GM12864 (cell line): ENCODE measurements at regions not wholly inside any gene's neighbourhood (a gene's known extent, or its start where the extent isn't known, plus 50 kb on each side); places are given as distances from the start of the nearest gene placed in this dataset.

Experiments
- DNase-seq: peaks from one replicate; pipeline ENCODE4 v3.0.0-alpha.2; 2011; ENCODE audit warnings: low read depth
- H3K4me3 ChIP-seq: 2 replicates; pipeline ENCODE4 v1.5.1; 2011; ENCODE audit warnings: mild to moderate bottlenecking, low read depth, low read length, control low read depth
- TF ChIP-seq, protein P1 (sequence below): IDR thresholded peaks from 2 replicates; pipeline ENCODE4 v1.5.1; 2011; ENCODE audit warnings: low read depth, mild to moderate bottlenecking, moderate library complexity, low read length, control low read depth, inconsistent platforms; ENCODE audit errors: missing control alignments

GRCh38 chr1:58914925-58915324 lies 131.1 kb upstream of the JUN start:
- H3K4me3 ChIP-seq = no peak overlapping the region
- DNase-seq = no peak
- TF ChIP-seq, protein P1, sequence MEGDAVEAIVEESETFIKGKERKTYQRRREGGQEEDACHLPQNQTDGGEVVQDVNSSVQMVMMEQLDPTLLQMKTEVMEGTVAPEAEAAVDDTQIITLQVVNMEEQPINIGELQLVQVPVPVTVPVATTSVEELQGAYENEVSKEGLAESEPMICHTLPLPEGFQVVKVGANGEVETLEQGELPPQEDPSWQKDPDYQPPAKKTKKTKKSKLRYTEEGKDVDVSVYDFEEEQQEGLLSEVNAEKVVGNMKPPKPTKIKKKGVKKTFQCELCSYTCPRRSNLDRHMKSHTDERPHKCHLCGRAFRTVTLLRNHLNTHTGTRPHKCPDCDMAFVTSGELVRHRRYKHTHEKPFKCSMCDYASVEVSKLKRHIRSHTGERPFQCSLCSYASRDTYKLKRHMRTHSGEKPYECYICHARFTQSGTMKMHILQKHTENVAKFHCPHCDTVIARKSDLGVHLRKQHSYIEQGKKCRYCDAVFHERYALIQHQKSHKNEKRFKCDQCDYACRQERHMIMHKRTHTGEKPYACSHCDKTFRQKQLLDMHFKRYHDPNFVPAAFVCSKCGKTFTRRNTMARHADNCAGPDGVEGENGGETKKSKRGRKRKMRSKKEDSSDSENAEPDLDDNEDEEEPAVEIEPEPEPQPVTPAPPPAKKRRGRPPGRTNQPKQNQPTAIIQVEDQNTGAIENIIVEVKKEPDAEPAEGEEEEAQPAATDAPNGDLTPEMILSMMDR = no peak

DNA sequence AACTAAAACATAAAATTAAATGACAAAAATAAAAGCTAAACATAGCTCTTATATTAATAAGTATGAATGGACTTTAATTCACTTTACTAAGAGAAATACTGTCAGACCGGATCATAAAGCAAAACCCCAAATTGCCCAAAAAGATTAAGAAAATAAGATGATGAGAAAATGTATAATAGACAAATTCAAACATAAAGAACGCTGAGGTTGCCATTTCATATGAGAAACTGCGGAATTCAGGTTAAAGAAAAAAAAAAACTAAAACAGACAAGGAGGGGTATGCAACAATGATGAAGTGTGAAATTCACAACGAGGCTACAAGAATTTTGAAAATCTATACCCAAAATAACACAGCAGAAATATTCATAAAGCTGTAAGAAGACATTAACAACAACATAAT lies 133.6 kb upstream of the JUN start:
- H3K4me3 ChIP-seq = no peak overlapping the region
- TF ChIP-seq, protein P1 = no peak
- DNase-seq = no peak

DNA sequence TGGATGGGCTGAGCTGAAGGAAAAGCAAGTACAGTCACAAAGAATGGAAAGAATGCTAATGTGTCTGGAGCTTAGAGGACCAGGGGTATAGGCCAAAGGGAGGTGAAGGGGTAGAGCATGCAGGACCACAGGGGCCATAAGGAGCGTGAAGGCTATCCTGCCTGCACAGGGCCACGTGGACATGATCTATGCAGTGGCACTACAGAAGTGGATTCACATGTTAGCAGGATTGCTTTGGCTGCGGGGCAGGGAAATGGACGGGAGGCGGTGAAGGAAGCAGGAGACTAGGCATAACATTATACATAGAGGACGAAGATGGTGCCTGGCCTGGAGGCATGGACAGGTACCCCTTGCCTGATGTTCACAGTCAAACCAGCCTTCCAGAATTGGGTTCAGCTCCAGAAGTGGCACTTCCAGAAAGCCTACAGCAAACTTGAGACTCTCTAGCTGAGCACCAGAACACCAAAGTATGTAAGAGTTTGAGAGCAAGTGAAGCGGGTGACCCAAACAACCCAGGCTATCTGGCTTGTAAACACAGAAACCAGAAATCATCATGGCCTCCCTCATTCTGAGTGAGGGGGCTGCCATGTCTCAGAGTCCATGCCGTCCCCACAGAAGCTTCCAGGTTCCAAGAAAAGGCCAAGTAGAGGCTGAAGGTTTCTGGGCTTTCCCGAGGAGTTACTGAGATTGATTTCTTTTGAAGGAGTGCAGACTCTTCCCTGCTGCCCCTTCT lies 135.5 kb upstream of the JUN start:
- H3K4me3 ChIP-seq = no peak overlapping the region
- DNase-seq = no peak
- TF ChIP-seq, protein P1 = no peak

- DNase-seq = no peak
- TF ChIP-seq, protein P1 = no peak
- no peak overlapping the region for H3K4me3 ChIP-seq
Measured at GRCh38 chr1:58919959-58920321, 136.1 kb upstream of the JUN start.

DNA sequence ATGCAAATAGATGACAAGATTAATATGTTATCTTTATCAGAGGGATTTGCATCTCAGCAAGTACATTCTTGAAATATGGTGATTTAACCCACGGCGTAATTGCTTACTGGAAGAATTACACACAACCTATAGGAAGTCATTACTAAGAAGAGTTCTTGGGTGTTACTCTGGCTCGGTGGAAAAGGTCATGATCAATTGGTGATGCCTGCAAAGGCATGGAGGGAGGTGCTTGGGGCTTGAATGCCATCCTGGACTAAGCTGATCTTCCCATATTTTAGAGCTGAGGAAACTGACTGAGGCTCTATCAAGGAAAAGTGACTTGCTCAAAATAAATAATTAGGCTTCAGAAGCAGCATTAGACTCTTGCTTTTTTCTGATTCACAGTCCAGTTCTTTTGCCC lies 137.5 kb upstream of the JUN start:
- DNase-seq = no peak
- TF ChIP-seq, protein P1 = no peak
- H3K4me3 ChIP-seq = no peak overlapping the region

GRCh38 chr1:58921751-58922150 lies 137.9 kb upstream of the JUN start:
- H3K4me3 ChIP-seq = no peak overlapping the region
- no peak for DNase-seq
- TF ChIP-seq, protein P1 = no peak
